Sigmoid colon (tissue), 4 donors: ENCODE measurements at regions not wholly inside any gene's neighbourhood (a gene's known extent, or its start where the extent isn't known, plus 50 kb on each side); places are given as distances from the start of the nearest gene placed in this dataset.

Experiments used
- EP300 ChIP-seq, 4 donors: sonication (generic); formaldehyde crosslinking; IDR thresholded peaks; one replicate each; pipeline ENCODE4 v1.6.1; 2017; ENCODE audit warnings: antibody characterized with exemption in 4 of 4
- TF ChIP-seq, protein P1 (sequence below), 4 experiments: fragments of 450-650 bp in 3 of 4; fragments of 200-600 bp in 1 of 4; IDR thresholded peaks; one replicate each; pipeline ENCODE4 v1.5.1; 2016 to 2019; ENCODE audit warnings: antibody characterized with exemption in 4 of 4, mild to moderate bottlenecking in 3 of 4, moderate library complexity in 2 of 4

DNA sequence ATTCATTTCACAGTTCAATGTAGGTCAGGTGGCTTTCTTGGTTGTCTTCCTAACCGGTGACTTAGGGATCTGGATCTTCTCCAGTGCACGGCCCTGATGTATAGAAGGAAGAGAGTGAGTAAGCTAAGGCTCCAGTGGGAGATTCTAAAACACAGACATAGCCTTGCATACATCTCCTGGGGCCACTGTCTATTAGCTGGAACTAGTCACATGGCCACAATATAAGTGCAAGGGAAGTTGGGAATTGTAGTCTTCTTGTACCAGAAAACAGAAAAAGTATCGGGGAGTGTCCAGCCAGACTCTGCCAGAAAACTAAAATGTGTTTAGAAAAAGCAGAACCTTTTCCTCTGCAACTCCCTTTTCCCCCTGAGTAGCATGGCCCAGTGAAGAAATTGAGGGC, 531.6 kb downstream of the VRK1 start:
- TF ChIP-seq, protein P1, sequence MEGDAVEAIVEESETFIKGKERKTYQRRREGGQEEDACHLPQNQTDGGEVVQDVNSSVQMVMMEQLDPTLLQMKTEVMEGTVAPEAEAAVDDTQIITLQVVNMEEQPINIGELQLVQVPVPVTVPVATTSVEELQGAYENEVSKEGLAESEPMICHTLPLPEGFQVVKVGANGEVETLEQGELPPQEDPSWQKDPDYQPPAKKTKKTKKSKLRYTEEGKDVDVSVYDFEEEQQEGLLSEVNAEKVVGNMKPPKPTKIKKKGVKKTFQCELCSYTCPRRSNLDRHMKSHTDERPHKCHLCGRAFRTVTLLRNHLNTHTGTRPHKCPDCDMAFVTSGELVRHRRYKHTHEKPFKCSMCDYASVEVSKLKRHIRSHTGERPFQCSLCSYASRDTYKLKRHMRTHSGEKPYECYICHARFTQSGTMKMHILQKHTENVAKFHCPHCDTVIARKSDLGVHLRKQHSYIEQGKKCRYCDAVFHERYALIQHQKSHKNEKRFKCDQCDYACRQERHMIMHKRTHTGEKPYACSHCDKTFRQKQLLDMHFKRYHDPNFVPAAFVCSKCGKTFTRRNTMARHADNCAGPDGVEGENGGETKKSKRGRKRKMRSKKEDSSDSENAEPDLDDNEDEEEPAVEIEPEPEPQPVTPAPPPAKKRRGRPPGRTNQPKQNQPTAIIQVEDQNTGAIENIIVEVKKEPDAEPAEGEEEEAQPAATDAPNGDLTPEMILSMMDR (IDR thresholded peaks at IDR 0.05), result no peak
- no peak for TF ChIP-seq EP300 (IDR thresholded peaks at IDR 0.05)
